NB4 (cell line): ENCODE measurements at regions not wholly inside any gene's neighbourhood (a gene's known extent, or its start where the extent isn't known, plus 50 kb on each side); places are given as distances from the start of the nearest gene placed in this dataset.

Experiments used
- MYC ChIP-seq: IDR thresholded peaks from 2 replicates; pipeline ENCODE4 v1.6.1; 2011; ENCODE audit warnings: low read depth, low read length
- TF ChIP-seq, protein P1 (sequence below): IDR thresholded peaks from one replicate; pipeline ENCODE4 v1.5.1; 2012; ENCODE audit warnings: low read depth, low read length

DNA sequence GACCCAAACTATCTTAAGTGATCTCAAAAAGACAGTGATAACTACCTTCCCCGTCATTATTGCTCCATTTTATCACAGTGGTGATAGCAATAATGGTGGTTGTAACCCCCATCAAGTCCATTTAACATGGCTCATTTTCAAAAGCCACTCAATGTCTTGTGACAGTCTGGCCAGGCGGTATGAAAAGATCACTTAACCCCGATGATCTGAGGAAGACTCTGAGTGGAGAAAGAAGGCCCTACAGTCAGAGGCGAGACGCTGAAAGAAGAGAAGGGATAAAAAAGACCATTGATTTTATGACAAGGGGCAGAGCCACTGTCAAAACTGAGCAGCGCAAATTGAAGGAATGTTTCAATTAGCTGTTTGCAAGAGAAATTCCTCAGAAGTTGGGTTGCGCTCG lies 417.2 kb upstream of the PBX1 start:
- TF ChIP-seq, protein P1, sequence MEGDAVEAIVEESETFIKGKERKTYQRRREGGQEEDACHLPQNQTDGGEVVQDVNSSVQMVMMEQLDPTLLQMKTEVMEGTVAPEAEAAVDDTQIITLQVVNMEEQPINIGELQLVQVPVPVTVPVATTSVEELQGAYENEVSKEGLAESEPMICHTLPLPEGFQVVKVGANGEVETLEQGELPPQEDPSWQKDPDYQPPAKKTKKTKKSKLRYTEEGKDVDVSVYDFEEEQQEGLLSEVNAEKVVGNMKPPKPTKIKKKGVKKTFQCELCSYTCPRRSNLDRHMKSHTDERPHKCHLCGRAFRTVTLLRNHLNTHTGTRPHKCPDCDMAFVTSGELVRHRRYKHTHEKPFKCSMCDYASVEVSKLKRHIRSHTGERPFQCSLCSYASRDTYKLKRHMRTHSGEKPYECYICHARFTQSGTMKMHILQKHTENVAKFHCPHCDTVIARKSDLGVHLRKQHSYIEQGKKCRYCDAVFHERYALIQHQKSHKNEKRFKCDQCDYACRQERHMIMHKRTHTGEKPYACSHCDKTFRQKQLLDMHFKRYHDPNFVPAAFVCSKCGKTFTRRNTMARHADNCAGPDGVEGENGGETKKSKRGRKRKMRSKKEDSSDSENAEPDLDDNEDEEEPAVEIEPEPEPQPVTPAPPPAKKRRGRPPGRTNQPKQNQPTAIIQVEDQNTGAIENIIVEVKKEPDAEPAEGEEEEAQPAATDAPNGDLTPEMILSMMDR, result no peak
- no peak for TF ChIP-seq MYC
